Suprapubic skin (tissue), 4 donors: ENCODE measurements at regions not wholly inside any gene's neighbourhood (a gene's known extent, or its start where the extent isn't known, plus 50 kb on each side); places are given as distances from the start of the nearest gene placed in this dataset.

ENCODE experiments used
- DNase-seq, 2 donors: peaks; one replicate each; pipeline ENCODE4 v3.0.0-alpha.2; 2019; ENCODE audit warnings: low spot score in 2 of 2
- H3K27ac ChIP-seq: fragments of 200-600 bp; sonication (generic); one replicate; pipeline ENCODE4 v1.5.1; 2019
- H3K27me3 ChIP-seq: fragments of 200-600 bp; sonication (generic); one replicate; pipeline ENCODE4 v1.5.1; 2019
- H3K36me3 ChIP-seq: fragments of 200-600 bp; sonication (generic); one replicate; pipeline ENCODE4 v1.5.1; 2019
- H3K4me1 ChIP-seq: fragments of 200-600 bp; sonication (generic); one replicate; pipeline ENCODE4 v1.5.1; 2019
- H3K4me3 ChIP-seq: fragments of 200-600 bp; sonication (generic); one replicate; pipeline ENCODE4 v1.5.1; 2019; ENCODE audit warnings: mild to moderate bottlenecking
- H3K9me3 ChIP-seq: fragments of 200-600 bp; sonication (generic); one replicate; pipeline ENCODE4 v1.5.1; 2019
- CTCF ChIP-seq, 2 donors: fragments of 200-600 bp in 1 of 2; fragments of 450-650 bp in 1 of 2; sonication (generic) in 1 of 2; IDR thresholded peaks; one replicate each; pipeline ENCODE4 v1.5.1; 2016 to 2019; ENCODE audit warnings: antibody characterized with exemption in 2 of 2, mild to moderate bottlenecking in 1 of 2, moderate library complexity in 1 of 2
- EP300 ChIP-seq: sonication (generic); formaldehyde crosslinking; IDR thresholded peaks from one replicate; pipeline ENCODE4 v1.6.1; 2017; ENCODE audit warnings: antibody characterized with exemption
- POLR2A ChIP-seq, 2 donors: fragments of 450-650 bp; IDR thresholded peaks; one replicate each; pipeline ENCODE4 v1.6.1; 2017; ENCODE audit warnings: antibody characterized with exemption in 2 of 2, mild to moderate bottlenecking in 2 of 2, moderate library complexity in 2 of 2
- POLR2AphosphoS5 ChIP-seq, 3 donors: sonication (generic); formaldehyde crosslinking; IDR thresholded peaks; one replicate each; pipeline ENCODE4 v1.6.1; 2017; ENCODE audit warnings: antibody characterized with exemption in 3 of 3
- WGBS: methylation state at CpG from one replicate; pipeline ENCODE4 v1.1.5; 2018; 5-methylcytosine and 5-hydroxymethylcytosine counted together

- Histone ChIP-seq H3K36me3 (no peaks in the 10 kb centered on the region), H3K4me3 (no peak overlapping the region), H3K27ac (no peak overlapping the region), H3K27me3 (no peaks in the 10 kb centered on the region), H3K4me1 (no peaks in the 10 kb centered on the region), H3K9me3 (no peaks in the 10 kb centered on the region)
- no peak for TF ChIP-seq EP300
- no peak for TF ChIP-seq POLR2A (IDR thresholded peaks at IDR 0.05)
- no peak for TF ChIP-seq CTCF (IDR thresholded peaks at IDR 0.05)
- no peak for DNase-seq
These were observed 205.2 kb upstream of the ANO3 start for GRCh38 chr11:26126741-26127140.

- Histone ChIP-seq H3K4me1 (no peaks in the 10 kb centered on the region), H3K9me3 (no peaks in the 10 kb centered on the region), H3K4me3 (no peak overlapping the region), H3K27me3 (no peaks in the 10 kb centered on the region), H3K27ac (no peak overlapping the region), H3K36me3 (no peaks in the 10 kb centered on the region)
- no peak for DNase-seq
- TF ChIP-seq CTCF (IDR thresholded peaks at IDR 0.05) (no peak), EP300 (no peak), POLR2A (IDR thresholded peaks at IDR 0.05) (no peak), POLR2AphosphoS5 (IDR thresholded peaks at IDR 0.05) (no peak)
These were observed 204.6 kb upstream of the ANO3 start for GRCh38 chr11:26127336-26127735.

- DNase-seq: no peak
- TF ChIP-seq POLR2AphosphoS5 (IDR thresholded peaks at IDR 0.05): no peak
- TF ChIP-seq POLR2A (IDR thresholded peaks at IDR 0.05): no peak
- no peak for TF ChIP-seq EP300
- TF ChIP-seq CTCF (IDR thresholded peaks at IDR 0.05): no peak
- Histone ChIP-seq H3K36me3 (no peaks in the 10 kb centered on the region), H3K4me1 (no peaks in the 10 kb centered on the region), H3K27me3 (no peaks in the 10 kb centered on the region), H3K9me3 (no peaks in the 10 kb centered on the region), H3K27ac (no peak overlapping the region), H3K4me3 (no peak overlapping the region)
These were observed 200.5 kb upstream of the ANO3 start for GRCh38 chr11:26131406-26131805.

- WGBS: 80% methylated on average over 1 of the region's 1 CpG
- no peak overlapping the region for H3K4me3 ChIP-seq
- H3K36me3 ChIP-seq: no peaks in the 10 kb centered on the region
- no peaks in the 10 kb centered on the region for H3K9me3 ChIP-seq
- H3K27me3 ChIP-seq: no peaks in the 10 kb centered on the region
- TF ChIP-seq CTCF (IDR thresholded peaks at IDR 0.05) (no peak), POLR2AphosphoS5 (IDR thresholded peaks at IDR 0.05) (no peak), POLR2A (IDR thresholded peaks at IDR 0.05) (no peak), EP300 (no peak)
- no peak overlapping the region for H3K27ac ChIP-seq
- H3K4me1 ChIP-seq: no peaks in the 10 kb centered on the region
- no peak for DNase-seq
These were observed 197.9 kb upstream of the ANO3 start for GRCh38 chr11:26134053-26134452.

GRCh38 chr11:26134481-26135355 lies 197.2 kb upstream of the ANO3 start:
- Histone ChIP-seq H3K36me3 (no peaks in the 10 kb centered on the region), H3K27me3 (no peaks in the 10 kb centered on the region), H3K4me3 (no peak overlapping the region), H3K27ac (no peak overlapping the region), H3K4me1 (no peaks in the 10 kb centered on the region), H3K9me3 (no peaks in the 10 kb centered on the region)
- DNase-seq: no peak
- 57% methylated on average over 6 of the region's 6 CpGs for WGBS
- TF ChIP-seq POLR2AphosphoS5 (IDR thresholded peaks at IDR 0.05) (no peak), CTCF (IDR thresholded peaks at IDR 0.05) (no peak), EP300 (no peak), POLR2A (IDR thresholded peaks at IDR 0.05) (no peak)
